ENCODE measurements at regions not wholly inside any gene's neighbourhood (a gene's known extent, or its start where the extent isn't known, plus 50 kb on each side); places are given as distances from the start of the nearest gene placed in this dataset.

DNA sequence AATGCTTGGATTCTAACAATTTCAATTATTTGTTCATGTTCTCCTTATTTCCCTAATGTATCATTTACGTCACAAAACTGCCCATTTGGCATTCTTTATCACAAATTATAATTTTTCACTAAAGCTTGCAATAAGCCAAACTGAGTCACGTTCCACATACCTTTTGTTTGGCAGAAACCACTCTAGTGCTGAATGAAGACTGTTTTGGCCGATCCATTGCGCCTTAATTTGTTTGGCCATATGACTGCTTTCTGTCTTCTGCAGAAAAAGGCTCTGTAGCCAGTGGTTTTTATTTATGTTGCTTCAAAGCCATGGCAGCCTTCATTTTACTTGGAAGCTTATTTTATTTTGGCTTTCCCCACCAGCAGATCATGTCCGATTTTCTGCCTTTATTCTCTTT lies 184.4 kb upstream of the HAND2 start:
- no peaks in the 10 kb centered on the region for H3K36me3 ChIP-seq (ENCODE audit: control insufficient read depth in 1 of 2, insufficient read depth in 2 of 2, low read length in 2 of 2)
- POLR2A ChIA-PET = no interaction called here
- H4K20me1 ChIP-seq (ENCODE audit: insufficient read depth) = no peaks in the 10 kb centered on the region

DNA sequence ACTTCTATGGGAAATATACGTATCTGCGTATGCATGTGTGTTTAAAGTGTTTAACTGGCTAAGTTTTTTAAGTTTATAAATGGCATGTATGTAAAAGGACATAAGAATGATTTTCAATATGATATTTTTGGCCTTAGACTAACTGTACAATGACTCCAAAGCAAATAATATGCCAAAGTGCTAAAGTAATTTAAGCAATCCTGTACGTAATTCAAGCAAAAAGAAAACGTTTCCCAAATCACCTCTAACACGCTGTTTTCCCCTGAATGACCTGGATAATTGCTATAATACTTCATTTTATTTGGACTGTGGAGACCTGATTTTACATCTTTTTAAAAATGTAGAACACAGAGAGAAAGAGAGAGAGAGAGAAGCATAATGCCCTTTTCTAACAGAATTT lies 183.0 kb upstream of the HAND2 start:
- DNase-seq (ENCODE audit: low read depth, low spot score) (no peak), ATAC-seq (no peak)
- Histone ChIP-seq H3K4me3 (replicated peaks in 1 of 2; ENCODE audit: low read depth in 1 of 2, low read length in 2 of 2) (no peak overlapping the region), H3K36me3 (ENCODE audit: control insufficient read depth in 1 of 2, insufficient read depth in 2 of 2, low read length in 2 of 2) (no peaks in the 10 kb centered on the region), H3K4me1 (ENCODE audit: control insufficient read depth in 1 of 2, insufficient read depth in 2 of 2, low read length in 2 of 2) (no peaks in the 10 kb centered on the region), H4K20me1 (ENCODE audit: insufficient read depth) (no peaks in the 10 kb centered on the region), H3K27ac (ENCODE audit: low read depth, low read length) (no peak overlapping the region), H3K9ac (ENCODE audit: low read length) (no peak overlapping the region), H3K9me3 (ENCODE audit: control insufficient read depth in 1 of 2, insufficient read depth in 1 of 2, low read depth in 1 of 2, low read length in 2 of 2) (no peaks in the 10 kb centered on the region), H2AFZ (ENCODE audit: low read depth, low read length, poor library complexity, severe bottlenecking) (no peak overlapping the region), H3K9me2 (ENCODE audit: insufficient read depth) (no peaks in the 10 kb centered on the region), H3K4me2 (ENCODE audit: low read length) (no peak overlapping the region), H3K27me3 (ENCODE audit: insufficient read depth, low read length) (peaks cover 4% of the 10 kb centered on the region; the same call in 1 of the 2 replicates), H3K79me2 (ENCODE audit: insufficient read depth, low read length) (no peaks in the 10 kb centered on the region)
- CTCF ChIA-PET = no interaction called here
- POLR2A ChIA-PET = no interaction called here
- RAD21 ChIA-PET (ENCODE audit: low non-redundant PET in 1 of 2, low total read pairs in 2 of 2, uncharacterized antibody in 2 of 2, unreplicated experiment in 2 of 2) = no interaction called here
- intact Hi-C loops (cut with micrococcal nuclease) = no loop called here
- BruUV-seq (replicated peaks) = no TSS peak
- TF ChIP-seq CEBPB (IDR thresholded peaks at IDR 0.05; ENCODE audit: low read depth) = no peak
- TF ChIP-seq SIN3A (IDR thresholded peaks at IDR 0.05; ENCODE audit: low read depth) = no peak
- TF ChIP-seq, protein P1, sequence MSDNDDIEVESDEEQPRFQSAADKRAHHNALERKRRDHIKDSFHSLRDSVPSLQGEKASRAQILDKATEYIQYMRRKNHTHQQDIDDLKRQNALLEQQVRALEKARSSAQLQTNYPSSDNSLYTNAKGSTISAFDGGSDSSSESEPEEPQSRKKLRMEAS (IDR thresholded peaks at IDR 0.05) = no peak
- no peak for TF ChIP-seq JUND (IDR thresholded peaks at IDR 0.05)
- TF ChIP-seq, protein P2, sequence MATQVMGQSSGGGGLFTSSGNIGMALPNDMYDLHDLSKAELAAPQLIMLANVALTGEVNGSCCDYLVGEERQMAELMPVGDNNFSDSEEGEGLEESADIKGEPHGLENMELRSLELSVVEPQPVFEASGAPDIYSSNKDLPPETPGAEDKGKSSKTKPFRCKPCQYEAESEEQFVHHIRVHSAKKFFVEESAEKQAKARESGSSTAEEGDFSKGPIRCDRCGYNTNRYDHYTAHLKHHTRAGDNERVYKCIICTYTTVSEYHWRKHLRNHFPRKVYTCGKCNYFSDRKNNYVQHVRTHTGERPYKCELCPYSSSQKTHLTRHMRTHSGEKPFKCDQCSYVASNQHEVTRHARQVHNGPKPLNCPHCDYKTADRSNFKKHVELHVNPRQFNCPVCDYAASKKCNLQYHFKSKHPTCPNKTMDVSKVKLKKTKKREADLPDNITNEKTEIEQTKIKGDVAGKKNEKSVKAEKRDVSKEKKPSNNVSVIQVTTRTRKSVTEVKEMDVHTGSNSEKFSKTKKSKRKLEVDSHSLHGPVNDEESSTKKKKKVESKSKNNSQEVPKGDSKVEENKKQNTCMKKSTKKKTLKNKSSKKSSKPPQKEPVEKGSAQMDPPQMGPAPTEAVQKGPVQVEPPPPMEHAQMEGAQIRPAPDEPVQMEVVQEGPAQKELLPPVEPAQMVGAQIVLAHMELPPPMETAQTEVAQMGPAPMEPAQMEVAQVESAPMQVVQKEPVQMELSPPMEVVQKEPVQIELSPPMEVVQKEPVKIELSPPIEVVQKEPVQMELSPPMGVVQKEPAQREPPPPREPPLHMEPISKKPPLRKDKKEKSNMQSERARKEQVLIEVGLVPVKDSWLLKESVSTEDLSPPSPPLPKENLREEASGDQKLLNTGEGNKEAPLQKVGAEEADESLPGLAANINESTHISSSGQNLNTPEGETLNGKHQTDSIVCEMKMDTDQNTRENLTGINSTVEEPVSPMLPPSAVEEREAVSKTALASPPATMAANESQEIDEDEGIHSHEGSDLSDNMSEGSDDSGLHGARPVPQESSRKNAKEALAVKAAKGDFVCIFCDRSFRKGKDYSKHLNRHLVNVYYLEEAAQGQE (IDR thresholded peaks at IDR 0.05; ENCODE audit: low read depth) = no peak
- TF ChIP-seq, protein P3, sequence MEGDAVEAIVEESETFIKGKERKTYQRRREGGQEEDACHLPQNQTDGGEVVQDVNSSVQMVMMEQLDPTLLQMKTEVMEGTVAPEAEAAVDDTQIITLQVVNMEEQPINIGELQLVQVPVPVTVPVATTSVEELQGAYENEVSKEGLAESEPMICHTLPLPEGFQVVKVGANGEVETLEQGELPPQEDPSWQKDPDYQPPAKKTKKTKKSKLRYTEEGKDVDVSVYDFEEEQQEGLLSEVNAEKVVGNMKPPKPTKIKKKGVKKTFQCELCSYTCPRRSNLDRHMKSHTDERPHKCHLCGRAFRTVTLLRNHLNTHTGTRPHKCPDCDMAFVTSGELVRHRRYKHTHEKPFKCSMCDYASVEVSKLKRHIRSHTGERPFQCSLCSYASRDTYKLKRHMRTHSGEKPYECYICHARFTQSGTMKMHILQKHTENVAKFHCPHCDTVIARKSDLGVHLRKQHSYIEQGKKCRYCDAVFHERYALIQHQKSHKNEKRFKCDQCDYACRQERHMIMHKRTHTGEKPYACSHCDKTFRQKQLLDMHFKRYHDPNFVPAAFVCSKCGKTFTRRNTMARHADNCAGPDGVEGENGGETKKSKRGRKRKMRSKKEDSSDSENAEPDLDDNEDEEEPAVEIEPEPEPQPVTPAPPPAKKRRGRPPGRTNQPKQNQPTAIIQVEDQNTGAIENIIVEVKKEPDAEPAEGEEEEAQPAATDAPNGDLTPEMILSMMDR (IDR thresholded peaks at IDR 0.05 in 2 of 3, conservative IDR thresholded peaks at IDR 0.05 in 1 of 3; ENCODE audit: borderline replicate concordance in 1 of 3, insufficient read depth in 1 of 3, low read depth in 2 of 3, low read length in 2 of 3) = no peak
- no peak for TF ChIP-seq SP1 (IDR thresholded peaks at IDR 0.05; ENCODE audit: low read depth)

More for the DNA sequence above, 184.4 kb upstream of the HAND2 start:
- intact Hi-C loops (cut with micrococcal nuclease) = no loop called here
- TF ChIP-seq EZH2phosphoT487 (IDR thresholded peaks at IDR 0.05; ENCODE audit: borderline replicate concordance) = no peak
- no peak for TF ChIP-seq SIN3A (IDR thresholded peaks at IDR 0.05; ENCODE audit: low read depth)
- no peak for TF ChIP-seq ELF1 (IDR thresholded peaks at IDR 0.05; ENCODE audit: borderline replicate concordance, low read depth)
- TF ChIP-seq, protein P2 (IDR thresholded peaks at IDR 0.05; ENCODE audit: low read depth) = no peak
- no peaks in the 10 kb centered on the region for H3K79me2 ChIP-seq (ENCODE audit: insufficient read depth, low read length)
- H3K27ac ChIP-seq (ENCODE audit: low read depth, low read length) = no peak overlapping the region
- no TSS peak for BruUV-seq (replicated peaks)
- no peaks in the 10 kb centered on the region for H3K4me1 ChIP-seq (ENCODE audit: control insufficient read depth in 1 of 2, insufficient read depth in 2 of 2, low read length in 2 of 2)
- CTCF ChIA-PET = no interaction called here
- no peak overlapping the region for H3K9ac ChIP-seq (ENCODE audit: low read length)
- H3K9me3 ChIP-seq (ENCODE audit: control insufficient read depth in 1 of 2, insufficient read depth in 1 of 2, low read depth in 1 of 2, low read length in 2 of 2) = no peaks in the 10 kb centered on the region
- H3K9me2 ChIP-seq (ENCODE audit: insufficient read depth) = no peaks in the 10 kb centered on the region
- H3K27me3 ChIP-seq (ENCODE audit: insufficient read depth, low read length) = peaks cover 4% of the 10 kb centered on the region; the same call in 1 of the 2 replicates
- H2AFZ ChIP-seq (ENCODE audit: low read depth, low read length, poor library complexity, severe bottlenecking) = no peak overlapping the region
- DNase-seq (ENCODE audit: low read depth, low spot score) = no peak
- no peak overlapping the region for H3K4me2 ChIP-seq (ENCODE audit: low read length)
- RAD21 ChIA-PET (ENCODE audit: low non-redundant PET in 1 of 2, low total read pairs in 2 of 2, uncharacterized antibody in 2 of 2, unreplicated experiment in 2 of 2) = no interaction called here
- no peak overlapping the region for H3K4me3 ChIP-seq (replicated peaks in 1 of 2; ENCODE audit: low read depth in 1 of 2, low read length in 2 of 2)
- no peak for ATAC-seq
